GM12892 (cell line): ENCODE measurements at regions not wholly inside any gene's neighbourhood (a gene's known extent, or its start where the extent isn't known, plus 50 kb on each side); places are given as distances from the start of the nearest gene placed in this dataset.
"Not testable (repeated sequence)": the region's sequence is repeated elsewhere in the genome, so short reads cannot be mapped to it uniquely, and the experiment has no call there.

Experiments
- POLR2A ChIP-seq: IDR thresholded peaks from 2 replicates; pipeline ENCODE4 v1.6.1; 2011; ENCODE audit warnings: low read depth, low read length, control low read depth
- POLR2AphosphoS5 ChIP-seq: IDR thresholded peaks from 2 replicates; pipeline ENCODE4 v1.6.1; 2011; ENCODE audit warnings: low read depth, low read length, control low read depth
- TAF1 ChIP-seq: IDR thresholded peaks from 2 replicates; pipeline ENCODE4 v1.6.1; 2011; ENCODE audit warnings: low read depth, mild to moderate bottlenecking, control low read depth, low read length, borderline replicate concordance

GRCh38 chr5:92654601-92655000, 926.4 kb downstream of the NR2F1-AS1 start:
- TF ChIP-seq POLR2AphosphoS5, POLR2A, TAF1: not testable (repeated sequence)
